Neural cell (in vitro differentiated cells): ENCODE measurements at regions not wholly inside any gene's neighbourhood (a gene's known extent, or its start where the extent isn't known, plus 50 kb on each side); places are given as distances from the start of the nearest gene placed in this dataset.

ENCODE experiments used
- H2AFZ ChIP-seq: fragments of 200-600, 300-800 bp; sonication (generic), shearing (Covaris generic); 2 replicates; pipeline ENCODE4 v1.6.0; 2014; ENCODE audit warnings: low read depth, mild to moderate bottlenecking, antibody characterized with exemption, low read length, moderate library complexity
- H3F3A ChIP-seq: fragments of 200-600 bp; shearing (Covaris generic); 2 replicates; pipeline ENCODE4 v1.6.1; 2016; ENCODE audit warnings: mild to moderate bottlenecking, moderate library complexity, mixed read lengths, antibody characterized with exemption, low read length; ENCODE audit not compliant: insufficient read depth, poor library complexity, severe bottlenecking
- H3K27ac ChIP-seq: fragments of 200-600, 300-800 bp; sonication (generic), shearing (Covaris generic); 2 replicates; pipeline ENCODE4 v1.5.1; 2014; ENCODE audit warnings: mild to moderate bottlenecking, low read length, moderate library complexity
- H3K27me3 ChIP-seq: fragments of 300-800, 200-600 bp; sonication (generic), shearing (Covaris generic); 2 replicates; pipeline ENCODE4 v1.6.0; 2014; ENCODE audit warnings: mild to moderate bottlenecking, low read depth, low read length, moderate library complexity; ENCODE audit not compliant: insufficient read depth
- H3K36me3 ChIP-seq: fragments of 300-800, 200-600 bp; sonication (generic), shearing (Covaris generic); 2 replicates; pipeline ENCODE4 v1.5.1; 2014; ENCODE audit warnings: mild to moderate bottlenecking, antibody characterized with exemption, low read length, moderate library complexity; ENCODE audit not compliant: insufficient read depth
- H3K4me2 ChIP-seq: fragments of 300-800, 200-600 bp; sonication (generic), shearing (Covaris generic); 2 replicates; pipeline ENCODE4 v1.6.0; 2014; ENCODE audit warnings: mild to moderate bottlenecking, low read length
- H3K4me3 ChIP-seq: fragments of 300-800, 200-600 bp; sonication (generic), shearing (Covaris generic); 2 replicates; pipeline ENCODE4 v1.5.1; 2014; ENCODE audit warnings: mild to moderate bottlenecking, low read length, moderate library complexity
- H3K79me2 ChIP-seq: fragments of 200-600 bp; shearing (Covaris generic); replicated peaks from 2 replicates; pipeline ENCODE4 v1.6.0; 2014; ENCODE audit warnings: mild to moderate bottlenecking, low read length, moderate library complexity; ENCODE audit not compliant: insufficient read depth
- H3K9ac ChIP-seq: fragments of 300-800, 200-600 bp; sonication (generic), shearing (Covaris generic); 2 replicates; pipeline ENCODE4 v1.6.1; 2016; ENCODE audit warnings: mild to moderate bottlenecking, low read length, mixed read lengths
- H3K9me2 ChIP-seq: fragments of 200-600 bp; shearing (Covaris generic); 2 replicates; pipeline ENCODE4 v1.6.1; 2016; ENCODE audit warnings: mild to moderate bottlenecking, low read length, mixed read lengths; ENCODE audit not compliant: insufficient read depth
- H3K9me3 ChIP-seq: fragments of 200-600, 300-800 bp; sonication (generic), shearing (Covaris generic); 2 replicates; pipeline ENCODE4 v1.6.1; 2016; ENCODE audit warnings: mild to moderate bottlenecking, mixed run types, low read length, moderate library complexity, mixed read lengths
- H4K20me1 ChIP-seq: fragments of 200-600 bp; shearing (Covaris generic); 2 replicates; pipeline ENCODE4 v1.6.1; 2016; ENCODE audit warnings: mild to moderate bottlenecking, mixed run types; ENCODE audit not compliant: insufficient read depth
- CTCF ChIP-seq: fragments of 450-650 bp; IDR thresholded peaks from 2 replicates; pipeline ENCODE4 v1.5.1; 2014; ENCODE audit warnings: antibody characterized with exemption, mild to moderate bottlenecking, moderate library complexity; ENCODE audit not compliant: poor library complexity, severe bottlenecking
- EP300 ChIP-seq: fragments of 450-650 bp; conservative IDR thresholded peaks from 2 replicates; pipeline ENCODE4 v1.6.1; 2014; ENCODE audit warnings: antibody characterized with exemption, mild to moderate bottlenecking, moderate library complexity; ENCODE audit not compliant: poor library complexity, severe bottlenecking
- EZH2 ChIP-seq: fragments of 200-600, 300-800 bp; shearing (Covaris generic), sonication (generic); IDR thresholded peaks from 2 replicates; pipeline ENCODE4 v1.6.1; 2014; ENCODE audit warnings: antibody characterized with exemption, low read length, borderline replicate concordance, mild to moderate bottlenecking; ENCODE audit not compliant: insufficient read depth, poor library complexity, severe bottlenecking
- MXI1 ChIP-seq: fragments of 450-650 bp; conservative IDR thresholded peaks from 2 replicates; pipeline ENCODE4 v1.6.1; 2014; ENCODE audit warnings: antibody characterized with exemption, mild to moderate bottlenecking; ENCODE audit not compliant: poor library complexity, severe bottlenecking
- POLR2AphosphoS5 ChIP-seq: IDR thresholded peaks from 2 replicates; pipeline ENCODE4 v1.6.1; 2012
- RAD21 ChIP-seq: fragments of 450-650 bp; conservative IDR thresholded peaks from 2 replicates; pipeline ENCODE4 v1.6.1; 2014; ENCODE audit warnings: antibody characterized with exemption, mild to moderate bottlenecking, moderate library complexity
- REST ChIP-seq: IDR thresholded peaks from 2 replicates; pipeline ENCODE4 v1.6.1; 2012; ENCODE audit warnings: borderline replicate concordance
- SMC3 ChIP-seq: fragments of 450-650 bp; conservative IDR thresholded peaks from 2 replicates; pipeline ENCODE4 v1.6.1; 2014; ENCODE audit warnings: antibody characterized with exemption, mild to moderate bottlenecking, moderate library complexity; ENCODE audit not compliant: poor library complexity
- TAF1 ChIP-seq: IDR thresholded peaks from 2 replicates; pipeline ENCODE4 v1.6.1; 2012; ENCODE audit warnings: low read depth

- Histone ChIP-seq H3K4me3 (no peak overlapping the region), H3K79me2 (no peaks in the 10 kb centered on the region), H3K9me2 (no peaks in the 10 kb centered on the region), H3F3A (no peaks in the 10 kb centered on the region), H2AFZ (no peak overlapping the region), H3K27ac (no peak overlapping the region), H3K9me3 (no peaks in the 10 kb centered on the region), H3K9ac (no peak overlapping the region), H4K20me1 (no peaks in the 10 kb centered on the region), H3K4me2 (no peak overlapping the region), H3K27me3 (no peaks in the 10 kb centered on the region), H3K36me3 (no peaks in the 10 kb centered on the region)
- TF ChIP-seq TAF1 (no peak), EZH2 (no peak), REST (no peak)
Observed at GRCh38 chr20:12061466-12061865, 143.8 kb downstream of the BTBD3 start.

- no peaks in the 10 kb centered on the region for H3K9me3 ChIP-seq
- H4K20me1 ChIP-seq, result no peaks in the 10 kb centered on the region
Observed at GRCh38 chr20:12063106-12063684, 145.5 kb downstream of the BTBD3 start.

More at GRCh38 chr20:12063106-12063684, 145.5 kb downstream of the BTBD3 start:
- Histone ChIP-seq H3K9ac (no peak overlapping the region), H3K79me2 (no peaks in the 10 kb centered on the region), H3K27me3 (no peaks in the 10 kb centered on the region), H3K9me2 (no peaks in the 10 kb centered on the region), H2AFZ (no peak overlapping the region), H3F3A (no peaks in the 10 kb centered on the region), H3K4me3 (no peak overlapping the region), H3K4me2 (no peak overlapping the region), H3K36me3 (no peaks in the 10 kb centered on the region), H3K27ac (no peak overlapping the region)
- TF ChIP-seq SMC3, result no peak
- no peak for TF ChIP-seq RAD21
- TF ChIP-seq REST, result no peak
- TF ChIP-seq MXI1, result no peak
- TF ChIP-seq POLR2AphosphoS5, result no peak
- no peak for TF ChIP-seq CTCF
- no peak for TF ChIP-seq EP300
- no peak for TF ChIP-seq TAF1
- TF ChIP-seq EZH2, result no peak
